ENCODE measurements at regions not wholly inside any gene's neighbourhood (a gene's known extent, or its start where the extent isn't known, plus 50 kb on each side); places are given as distances from the start of the nearest gene placed in this dataset.

- Histone ChIP-seq H3K4me2 (no peak overlapping the region), H3K9me3 (no peaks in the 10 kb centered on the region), H4K20me1 (no peaks in the 10 kb centered on the region), H3K27me3 (no peaks in the 10 kb centered on the region), H3K27ac (no peak overlapping the region), H3K4me3 (no peak overlapping the region), H3K9ac (no peak overlapping the region), H3K4me1 (no peaks in the 10 kb centered on the region), H3K36me3 (no peaks in the 10 kb centered on the region)
- no peak for TF ChIP-seq Cebpa-rat (IDR thresholded peaks at IDR 0.05)
These were observed 240.6 kb downstream of the TFCP2L1 start for GRCh38 chr2:121044412-121044811.

DNA sequence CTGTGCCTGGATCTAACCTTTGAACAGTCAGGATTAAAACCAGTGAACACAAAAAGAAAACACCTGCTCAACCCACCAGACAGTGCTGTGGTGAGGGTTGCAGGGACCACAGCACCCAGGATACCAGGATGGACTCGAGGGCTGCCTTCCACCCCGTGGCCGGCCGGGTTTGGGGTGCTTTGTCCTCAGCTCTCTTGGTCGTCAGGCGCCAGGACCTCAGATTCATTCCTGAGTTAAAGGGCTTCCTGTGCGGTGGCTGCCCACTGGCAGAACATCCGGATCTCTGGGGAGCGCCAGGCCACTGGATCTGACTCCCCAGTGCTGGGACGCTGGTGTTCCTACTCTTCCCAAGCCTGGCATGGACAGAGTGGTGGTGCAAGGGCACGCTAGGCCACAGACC, 239.8 kb downstream of the TFCP2L1 start:
- no peaks in the 10 kb centered on the region for H3K36me3 ChIP-seq
- no peaks in the 10 kb centered on the region for H3K4me1 ChIP-seq
- no peaks in the 10 kb centered on the region for H4K20me1 ChIP-seq
- no peak for TF ChIP-seq Cebpa-rat (IDR thresholded peaks at IDR 0.05)
- no peak overlapping the region for H3K27ac ChIP-seq
- no peak overlapping the region for H3K4me2 ChIP-seq
- H3K9me3 ChIP-seq: no peaks in the 10 kb centered on the region
- no peak overlapping the region for H3K4me3 ChIP-seq
- H3K27me3 ChIP-seq: no peaks in the 10 kb centered on the region
- no peak overlapping the region for H3K9ac ChIP-seq

DNA sequence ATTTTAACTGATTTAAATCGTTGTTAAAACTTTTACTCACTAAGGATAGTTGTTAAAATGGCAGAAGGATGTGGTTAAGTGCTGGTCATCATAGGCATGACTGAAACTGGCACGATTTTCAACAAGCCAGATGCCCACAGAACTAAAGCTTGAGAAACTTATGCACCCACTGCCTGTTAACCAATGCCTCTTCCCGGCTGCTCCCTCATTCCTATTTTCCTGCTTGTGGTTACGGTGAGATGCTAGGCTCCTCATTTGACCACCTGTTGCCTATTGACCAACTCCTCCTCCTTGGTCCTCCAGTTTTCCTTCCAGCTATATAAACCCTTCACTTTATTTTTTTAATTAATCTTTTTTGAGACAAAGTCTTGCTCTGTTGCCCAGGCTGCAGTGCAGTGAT, 238.7 kb downstream of the TFCP2L1 start:
- H3K4me2 ChIP-seq: no peak overlapping the region

GRCh38 chr2:121047383-121047782, 237.6 kb downstream of the TFCP2L1 start:
- TF ChIP-seq Cebpa-rat (IDR thresholded peaks at IDR 0.05): no peak
- H3K9me3 ChIP-seq: no peaks in the 10 kb centered on the region
- no peaks in the 10 kb centered on the region for H3K27me3 ChIP-seq
- H3K36me3 ChIP-seq: no peaks in the 10 kb centered on the region
- H3K4me1 ChIP-seq: no peaks in the 10 kb centered on the region
- H3K4me2 ChIP-seq: no peak overlapping the region
- no peaks in the 10 kb centered on the region for H4K20me1 ChIP-seq
- no peak overlapping the region for H3K4me3 ChIP-seq
- no peak overlapping the region for H3K27ac ChIP-seq
- H3K9ac ChIP-seq: no peak overlapping the region

More for the DNA sequence above, 238.7 kb downstream of the TFCP2L1 start:
- Histone ChIP-seq H3K27me3 (no peaks in the 10 kb centered on the region), H3K4me3 (no peak overlapping the region), H3K9ac (no peak overlapping the region), H3K4me1 (no peaks in the 10 kb centered on the region), H3K36me3 (no peaks in the 10 kb centered on the region), H4K20me1 (no peaks in the 10 kb centered on the region), H3K9me3 (no peaks in the 10 kb centered on the region), H3K27ac (no peak overlapping the region)
- no peak for TF ChIP-seq Cebpa-rat (IDR thresholded peaks at IDR 0.05)

DNA sequence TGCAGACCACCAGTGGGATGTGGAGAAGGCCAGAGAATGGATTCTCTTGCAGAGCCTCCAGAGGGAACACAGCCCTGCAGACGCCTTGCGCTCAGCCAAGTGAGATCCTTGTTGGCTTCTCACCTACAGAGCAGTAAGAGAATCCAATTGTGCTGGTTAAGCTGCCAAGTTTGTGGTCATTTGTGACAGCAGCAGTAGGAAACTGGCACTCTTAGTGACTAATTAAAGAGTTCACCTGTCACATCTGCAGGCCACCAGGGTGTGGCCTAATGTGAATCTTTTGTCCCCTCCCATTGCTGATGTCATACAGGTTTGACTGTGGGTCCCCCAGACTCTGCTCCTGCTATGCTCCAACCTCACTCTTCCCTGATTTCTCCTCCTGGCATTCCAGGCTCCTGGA, 235.9 kb downstream of the TFCP2L1 start:
- Histone ChIP-seq H3K9ac (no peak overlapping the region), H3K27ac (no peak overlapping the region), H4K20me1 (no peaks in the 10 kb centered on the region), H3K36me3 (no peaks in the 10 kb centered on the region), H3K4me2 (no peak overlapping the region), H3K9me3 (no peaks in the 10 kb centered on the region), H3K4me3 (no peak overlapping the region), H3K4me1 (no peaks in the 10 kb centered on the region), H3K27me3 (no peaks in the 10 kb centered on the region)
- no peak for TF ChIP-seq Cebpa-rat (IDR thresholded peaks at IDR 0.05)

- H3K36me3 ChIP-seq: no peaks in the 10 kb centered on the region
- H3K27me3 ChIP-seq: no peaks in the 10 kb centered on the region
- no peak overlapping the region for H3K27ac ChIP-seq
- no peak for TF ChIP-seq Cebpa-rat (IDR thresholded peaks at IDR 0.05)
- no peaks in the 10 kb centered on the region for H3K9me3 ChIP-seq
- no peaks in the 10 kb centered on the region for H4K20me1 ChIP-seq
- H3K4me2 ChIP-seq: no peak overlapping the region
- H3K4me1 ChIP-seq: no peaks in the 10 kb centered on the region
- H3K4me3 ChIP-seq: no peak overlapping the region
- H3K9ac ChIP-seq: no peak overlapping the region
These were observed 234.9 kb downstream of the TFCP2L1 start for GRCh38 chr2:121049950-121050585.

DNA sequence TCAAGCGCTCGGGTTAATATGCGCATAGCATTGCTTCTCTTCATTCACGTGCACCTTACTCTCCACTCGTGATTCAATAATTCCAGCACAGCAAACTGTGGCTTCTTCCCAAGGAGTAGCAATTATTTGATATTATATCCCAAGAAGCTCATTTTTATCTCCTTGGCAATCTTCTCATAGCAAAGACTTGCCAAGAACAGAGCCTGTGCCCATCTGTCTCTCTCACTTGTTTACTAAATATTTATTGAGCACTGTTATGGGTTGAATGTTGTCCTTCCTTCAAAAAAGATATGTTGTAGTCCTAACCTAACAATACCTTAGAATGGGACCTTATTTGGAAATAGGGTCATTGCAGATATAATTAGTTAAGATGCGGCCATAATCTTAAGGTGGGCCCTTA, 233.7 kb downstream of the TFCP2L1 start:
- TF ChIP-seq Cebpa-rat (IDR thresholded peaks at IDR 0.05): no peak
- no peak overlapping the region for H3K9ac ChIP-seq

GRCh38 chr2:121052023-121052422, 233.0 kb downstream of the TFCP2L1 start:
- no peak for TF ChIP-seq Cebpa-rat (IDR thresholded peaks at IDR 0.05)
- no peak overlapping the region for H3K4me2 ChIP-seq
- no peaks in the 10 kb centered on the region for H3K27me3 ChIP-seq
- H3K4me1 ChIP-seq: no peaks in the 10 kb centered on the region
- H3K9me3 ChIP-seq: no peaks in the 10 kb centered on the region
- no peaks in the 10 kb centered on the region for H4K20me1 ChIP-seq
- no peak overlapping the region for H3K9ac ChIP-seq
- no peaks in the 10 kb centered on the region for H3K36me3 ChIP-seq
- no peak overlapping the region for H3K4me3 ChIP-seq
- H3K27ac ChIP-seq: no peak overlapping the region

More for the DNA sequence above, 233.7 kb downstream of the TFCP2L1 start:
- H3K27ac ChIP-seq: no peak overlapping the region
- H4K20me1 ChIP-seq: no peaks in the 10 kb centered on the region
- H3K36me3 ChIP-seq: no peaks in the 10 kb centered on the region
- H3K4me1 ChIP-seq: no peaks in the 10 kb centered on the region
- H3K27me3 ChIP-seq: no peaks in the 10 kb centered on the region
- no peak overlapping the region for H3K4me3 ChIP-seq
- H3K9me3 ChIP-seq: no peaks in the 10 kb centered on the region
- no peak overlapping the region for H3K4me2 ChIP-seq

DNA sequence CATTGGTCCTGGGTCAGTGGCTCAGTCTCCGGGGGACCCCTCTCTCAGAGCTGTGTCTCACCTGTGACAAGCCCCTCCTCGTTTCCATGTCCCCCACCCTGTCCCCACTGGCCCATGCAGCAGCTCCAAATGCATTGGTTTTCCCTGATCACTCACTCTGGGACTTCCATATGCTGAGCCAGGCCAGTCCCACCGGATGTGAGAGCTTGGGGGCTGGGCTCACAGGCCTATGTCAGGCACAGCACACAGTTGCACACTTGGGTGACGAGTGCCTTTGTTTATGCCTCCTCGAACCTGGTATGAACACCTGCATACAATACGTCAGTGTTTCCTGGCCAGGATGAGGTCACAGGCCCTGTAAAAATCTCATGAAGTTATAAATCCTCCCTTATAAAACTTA, 232.5 kb downstream of the TFCP2L1 start:
- Histone ChIP-seq H3K9ac (no peak overlapping the region), H3K9me3 (no peaks in the 10 kb centered on the region), H3K27ac (no peak overlapping the region), H3K36me3 (no peaks in the 10 kb centered on the region), H3K27me3 (no peaks in the 10 kb centered on the region), H3K4me3 (no peak overlapping the region), H3K4me1 (no peaks in the 10 kb centered on the region), H3K4me2 (no peak overlapping the region), H4K20me1 (no peaks in the 10 kb centered on the region)
- TF ChIP-seq Cebpa-rat (IDR thresholded peaks at IDR 0.05): no peak

GRCh38 chr2:121055088-121055487, 229.9 kb downstream of the TFCP2L1 start:
- H3K36me3 ChIP-seq: no peaks in the 10 kb centered on the region
- H4K20me1 ChIP-seq: no peaks in the 10 kb centered on the region
- H3K27ac ChIP-seq: no peak overlapping the region
- no peak overlapping the region for H3K4me3 ChIP-seq
- no peaks in the 10 kb centered on the region for H3K4me1 ChIP-seq
- H3K9ac ChIP-seq: no peak overlapping the region
- H3K4me2 ChIP-seq: no peak overlapping the region
- H3K27me3 ChIP-seq: no peaks in the 10 kb centered on the region
- H3K9me3 ChIP-seq: no peaks in the 10 kb centered on the region
- no peak for TF ChIP-seq Cebpa-rat (IDR thresholded peaks at IDR 0.05)

- Histone ChIP-seq H3K9ac (no peak overlapping the region), H3K4me3 (no peak overlapping the region), H3K27me3 (no peaks in the 10 kb centered on the region), H3K4me2 (no peak overlapping the region), H3K9me3 (no peaks in the 10 kb centered on the region), H3K4me1 (no peaks in the 10 kb centered on the region), H3K36me3 (no peaks in the 10 kb centered on the region), H4K20me1 (no peaks in the 10 kb centered on the region), H3K27ac (no peak overlapping the region)
- no peak for TF ChIP-seq Cebpa-rat (IDR thresholded peaks at IDR 0.05)
These were observed 229.5 kb downstream of the TFCP2L1 start for GRCh38 chr2:121055501-121055900.
